Hepatocyte (in vitro differentiated cells): ENCODE measurements at regions not wholly inside any gene's neighbourhood (a gene's known extent, or its start where the extent isn't known, plus 50 kb on each side); places are given as distances from the start of the nearest gene placed in this dataset.
A peak's percentile ranks its signal among the peaks of the same experiment; 100 is the strongest.

Experiments used
- DNase-seq: peaks from one replicate; pipeline ENCODE4 v3.0.0-alpha.2; 2016; ENCODE audit warnings: low spot score
- H2AFZ ChIP-seq: fragments of 200-600 bp; sonication (generic); 2 replicates; pipeline ENCODE4 v1.6.0; 2016; ENCODE audit warnings: antibody characterized with exemption, mild to moderate bottlenecking
- H3K27ac ChIP-seq: fragments of 200-600 bp; sonication (generic); 2 replicates; pipeline ENCODE4 v1.5.1; 2016; ENCODE audit warnings: mild to moderate bottlenecking
- H3K27me3 ChIP-seq: fragments of 200-600 bp; sonication (generic); 2 replicates; pipeline ENCODE4 v1.6.1; 2016
- H3K36me3 ChIP-seq: fragments of 200-600 bp; sonication (generic); replicated peaks from 2 replicates; pipeline ENCODE4 v1.5.1; 2016; ENCODE audit warnings: low read depth; ENCODE audit not compliant: insufficient read depth
- H3K4me1 ChIP-seq: fragments of 200-600 bp; sonication (generic); 2 replicates; pipeline ENCODE4 v1.5.1; 2016; ENCODE audit warnings: mild to moderate bottlenecking, moderate library complexity; ENCODE audit not compliant: insufficient read depth
- H3K4me2 ChIP-seq: fragments of 200-600 bp; sonication (generic); 2 replicates; pipeline ENCODE4 v1.6.0; 2016
- H3K4me3 ChIP-seq: fragments of 200-600 bp; sonication (generic); 2 replicates; pipeline ENCODE4 v1.5.1; 2016; ENCODE audit warnings: mild to moderate bottlenecking
- H3K79me2 ChIP-seq: fragments of 200-600 bp; sonication (generic); 2 replicates; pipeline ENCODE4 v1.6.0; 2017; ENCODE audit warnings: mild to moderate bottlenecking
- H3K9me2 ChIP-seq: fragments of 200-600 bp; sonication (generic); replicated peaks from 2 replicates; pipeline ENCODE4 v1.6.0; 2017; ENCODE audit warnings: mild to moderate bottlenecking; ENCODE audit not compliant: insufficient read depth
- H3K9me3 ChIP-seq: fragments of 200-600 bp; sonication (generic); 2 replicates; pipeline ENCODE4 v1.5.1; 2016; ENCODE audit warnings: low read depth, mild to moderate bottlenecking
- H4K20me1 ChIP-seq: fragments of 200-600 bp; sonication (generic); 2 replicates; pipeline ENCODE4 v1.6.0; 2016; ENCODE audit warnings: mild to moderate bottlenecking; ENCODE audit not compliant: insufficient read depth, poor library complexity, severe bottlenecking
- EZH2 ChIP-seq: fragments of 200-600 bp; sonication (generic); IDR thresholded peaks from 2 replicates; pipeline ENCODE4 v1.6.1; 2016; ENCODE audit warnings: antibody characterized with exemption, mild to moderate bottlenecking, borderline replicate concordance
- EZH2phosphoT487 ChIP-seq: fragments of 200-600 bp; sonication (generic); IDR thresholded peaks from one replicate; pipeline ENCODE4 v1.6.1; 2018; ENCODE audit warnings: antibody characterized with exemption, mild to moderate bottlenecking, low read depth, moderate library complexity; ENCODE audit not compliant: unreplicated experiment, severe bottlenecking
- WGBS: methylation state at CpG from one replicate; pipeline ENCODE4 v1.1.6; 2016; ENCODE audit warnings: low lambda C conversion rate; ENCODE audit errors: missing lambda C conversion rate; 5-methylcytosine and 5-hydroxymethylcytosine counted together
- TF ChIP-seq, protein P1 (sequence below): fragments of 200-600 bp; sonication (generic); IDR thresholded peaks from 2 replicates; pipeline ENCODE4 v1.5.1; 2016; ENCODE audit warnings: antibody characterized with exemption, mild to moderate bottlenecking; ENCODE audit not compliant: poor library complexity

DNA sequence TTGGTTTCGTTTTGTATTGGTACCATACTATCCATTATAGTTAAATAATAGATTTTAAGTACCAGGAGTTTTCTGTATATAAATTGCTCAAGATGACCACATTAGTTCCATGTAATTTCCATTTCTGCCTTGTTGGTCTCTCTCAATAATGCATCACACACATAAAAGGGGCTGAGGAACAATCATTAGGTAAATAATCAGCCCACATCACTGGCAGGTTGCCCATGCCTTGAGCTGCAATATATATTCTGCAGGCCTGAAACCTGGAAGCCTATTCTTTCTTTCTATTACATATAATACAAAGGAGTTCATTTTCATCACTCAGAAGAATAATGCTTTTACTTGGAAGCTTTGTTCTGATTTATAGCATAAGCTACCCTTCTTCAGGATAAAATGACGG lies 616.1 kb upstream of the PKDCC start:
- TF ChIP-seq EZH2 = no peak
- no peak for TF ChIP-seq EZH2phosphoT487
- TF ChIP-seq, protein P1, sequence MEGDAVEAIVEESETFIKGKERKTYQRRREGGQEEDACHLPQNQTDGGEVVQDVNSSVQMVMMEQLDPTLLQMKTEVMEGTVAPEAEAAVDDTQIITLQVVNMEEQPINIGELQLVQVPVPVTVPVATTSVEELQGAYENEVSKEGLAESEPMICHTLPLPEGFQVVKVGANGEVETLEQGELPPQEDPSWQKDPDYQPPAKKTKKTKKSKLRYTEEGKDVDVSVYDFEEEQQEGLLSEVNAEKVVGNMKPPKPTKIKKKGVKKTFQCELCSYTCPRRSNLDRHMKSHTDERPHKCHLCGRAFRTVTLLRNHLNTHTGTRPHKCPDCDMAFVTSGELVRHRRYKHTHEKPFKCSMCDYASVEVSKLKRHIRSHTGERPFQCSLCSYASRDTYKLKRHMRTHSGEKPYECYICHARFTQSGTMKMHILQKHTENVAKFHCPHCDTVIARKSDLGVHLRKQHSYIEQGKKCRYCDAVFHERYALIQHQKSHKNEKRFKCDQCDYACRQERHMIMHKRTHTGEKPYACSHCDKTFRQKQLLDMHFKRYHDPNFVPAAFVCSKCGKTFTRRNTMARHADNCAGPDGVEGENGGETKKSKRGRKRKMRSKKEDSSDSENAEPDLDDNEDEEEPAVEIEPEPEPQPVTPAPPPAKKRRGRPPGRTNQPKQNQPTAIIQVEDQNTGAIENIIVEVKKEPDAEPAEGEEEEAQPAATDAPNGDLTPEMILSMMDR = no peak
- H3K27ac ChIP-seq = no peak overlapping the region
- H3K9me3 ChIP-seq = no peaks in the 10 kb centered on the region
- no peak overlapping the region for H3K4me3 ChIP-seq
- H2AFZ ChIP-seq = no peak overlapping the region
- H3K27me3 ChIP-seq = no peaks in the 10 kb centered on the region
- no peaks in the 10 kb centered on the region for H3K36me3 ChIP-seq
- no peaks in the 10 kb centered on the region for H3K79me2 ChIP-seq
- H3K9me2 ChIP-seq = no peaks in the 10 kb centered on the region
- H3K4me2 ChIP-seq = peak overlapping the region; percentile 6
- 34% methylated on average over 2 of the region's 2 CpGs for WGBS
- peak; percentile 6 for DNase-seq
- no peaks in the 10 kb centered on the region for H4K20me1 ChIP-seq
- H3K4me1 ChIP-seq = no peaks in the 10 kb centered on the region

DNA sequence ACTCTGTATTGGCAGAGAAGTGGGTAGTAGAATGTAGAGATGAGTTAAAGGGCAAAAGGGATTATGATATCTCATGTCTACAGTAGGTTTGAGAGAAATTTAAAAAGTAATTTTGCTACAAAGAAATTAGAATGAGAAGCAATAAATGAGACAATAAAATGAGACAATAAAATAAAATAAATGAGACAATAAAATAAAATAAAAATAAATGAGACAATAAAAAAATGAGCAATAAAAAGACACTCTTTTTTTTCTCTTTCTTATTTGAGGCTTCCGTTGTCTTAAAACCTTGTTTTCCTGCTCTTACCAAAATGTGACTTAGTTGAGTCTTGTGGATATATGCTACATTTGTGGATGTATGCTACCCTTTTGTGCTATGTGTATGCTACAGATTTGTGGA lies 615.4 kb upstream of the PKDCC start:
- H3K4me1 ChIP-seq = no peaks in the 10 kb centered on the region
- WGBS = 100% methylated on average over 1 of the region's 1 CpG
- no peak overlapping the region for H2AFZ ChIP-seq
- H3K9me2 ChIP-seq = no peaks in the 10 kb centered on the region
- no peaks in the 10 kb centered on the region for H4K20me1 ChIP-seq
- no peak for TF ChIP-seq EZH2phosphoT487
- TF ChIP-seq EZH2 = no peak
- TF ChIP-seq, protein P1 = no peak
- no peaks in the 10 kb centered on the region for H3K27me3 ChIP-seq
- H3K4me3 ChIP-seq = no peak overlapping the region
- no peaks in the 10 kb centered on the region for H3K36me3 ChIP-seq
- no peak overlapping the region for H3K4me2 ChIP-seq
- no peaks in the 10 kb centered on the region for H3K9me3 ChIP-seq
- H3K79me2 ChIP-seq = no peaks in the 10 kb centered on the region
- no peak overlapping the region for H3K27ac ChIP-seq
- no peak for DNase-seq

DNA sequence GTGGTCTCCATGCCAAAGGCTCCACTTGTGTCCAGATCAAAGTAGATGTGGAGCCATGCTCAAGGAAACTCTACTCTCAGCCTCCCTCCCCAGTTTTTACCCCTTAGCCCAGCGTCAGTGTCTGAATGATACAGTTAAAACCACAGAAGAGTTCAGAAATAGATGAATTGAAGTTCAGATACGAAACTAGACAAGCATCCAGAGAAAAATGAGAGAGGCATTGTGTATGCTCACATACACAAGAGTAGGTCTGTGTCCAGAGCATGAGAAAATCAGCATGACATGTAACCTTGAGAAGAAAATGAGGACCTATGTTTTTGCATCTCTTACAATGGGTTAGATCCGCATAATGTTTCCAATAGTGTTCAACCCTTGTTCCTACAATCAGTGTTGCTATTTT lies 612.8 kb upstream of the PKDCC start:
- H3K9me2 ChIP-seq = no peaks in the 10 kb centered on the region
- no peak overlapping the region for H3K4me3 ChIP-seq
- peaks cover 4% of the 10 kb centered on the region for H3K36me3 ChIP-seq
- no peak for DNase-seq
- H3K4me2 ChIP-seq = no peak overlapping the region
- H3K27ac ChIP-seq = no peak overlapping the region
- H3K4me1 ChIP-seq = no peaks in the 10 kb centered on the region
- no peaks in the 10 kb centered on the region for H3K79me2 ChIP-seq
- H3K9me3 ChIP-seq = no peaks in the 10 kb centered on the region
- H4K20me1 ChIP-seq = no peaks in the 10 kb centered on the region
- TF ChIP-seq EZH2phosphoT487 = no peak
- no peak for TF ChIP-seq EZH2
- TF ChIP-seq, protein P1 = no peak
- no peaks in the 10 kb centered on the region for H3K27me3 ChIP-seq
- 82% methylated on average over 3 of the region's 3 CpGs for WGBS
- no peak overlapping the region for H2AFZ ChIP-seq

DNA sequence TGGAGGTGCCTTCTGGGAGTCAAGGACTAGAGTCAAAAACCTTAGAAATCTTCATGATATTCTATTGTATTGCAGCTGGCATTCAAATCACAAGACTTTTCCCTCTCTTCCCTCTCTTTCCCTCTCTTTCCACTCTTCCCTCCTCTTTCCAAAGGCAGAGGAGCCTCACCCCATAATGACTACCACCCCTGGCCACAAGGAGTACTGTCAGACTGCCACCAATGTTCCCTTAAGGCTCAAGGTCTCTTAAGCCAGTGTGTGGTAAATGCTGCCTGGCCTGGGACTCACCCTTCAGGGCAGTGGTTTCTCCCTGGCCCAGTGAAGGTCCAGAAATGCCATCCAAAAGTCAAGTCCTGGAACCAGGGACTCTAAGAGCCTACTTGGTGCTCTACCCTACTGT lies 605.9 kb upstream of the PKDCC start:
- Histone ChIP-seq H3K79me2 (no peaks in the 10 kb centered on the region), H4K20me1 (no peaks in the 10 kb centered on the region), H3K4me2 (no peak overlapping the region), H3K27me3 (no peaks in the 10 kb centered on the region), H3K4me1 (no peaks in the 10 kb centered on the region), H2AFZ (no peak overlapping the region), H3K36me3 (peaks cover 4% of the 10 kb centered on the region), H3K9me3 (no peaks in the 10 kb centered on the region), H3K4me3 (no peak overlapping the region), H3K27ac (no peak overlapping the region), H3K9me2 (no peaks in the 10 kb centered on the region)
- TF ChIP-seq EZH2 (no peak), EZH2phosphoT487 (no peak)
- TF ChIP-seq, protein P1 = no peak
- DNase-seq = no peak
